ENCODE measurements at regions not wholly inside any gene's neighbourhood (a gene's known extent, or its start where the extent isn't known, plus 50 kb on each side); places are given as distances from the start of the nearest gene placed in this dataset.

DNA sequence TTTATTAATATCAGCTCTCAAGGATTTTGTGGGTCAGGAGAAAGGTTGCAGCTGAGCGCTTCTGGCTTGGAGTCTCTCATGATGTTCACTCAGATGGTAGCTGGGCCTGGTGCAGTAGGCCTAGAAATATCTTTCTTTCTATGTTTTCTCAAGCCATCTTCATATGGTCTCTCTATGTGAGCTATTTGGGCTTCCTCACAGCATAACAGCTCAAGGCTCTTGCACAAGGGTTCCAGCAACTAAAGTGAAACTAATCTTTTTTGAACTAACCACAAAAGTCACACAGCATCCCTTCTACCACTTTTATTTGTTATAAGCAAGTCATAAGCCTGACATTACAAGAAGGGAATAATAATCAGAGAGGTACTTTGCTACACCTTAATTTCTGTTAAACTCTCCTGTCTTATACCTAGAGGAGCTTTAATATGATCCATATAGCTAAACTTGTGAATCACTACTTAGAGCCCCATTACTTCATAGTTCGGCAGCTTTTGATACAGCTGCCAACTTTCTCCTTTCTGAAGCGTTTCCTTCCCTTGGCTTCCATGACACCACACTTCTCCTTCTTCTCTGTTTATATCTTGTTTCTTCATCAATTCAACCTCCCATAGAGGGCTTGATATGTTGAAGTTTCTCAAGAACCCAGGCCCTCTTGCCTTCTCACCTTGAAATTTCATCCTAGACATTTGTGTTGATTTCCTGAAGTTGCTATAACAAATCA, 720.2 kb downstream of the LTN1 start:
- H3K4me3 Mint-ChIP-seq (ENCODE audit: low read depth), result no peak overlapping the region
- H3K27me3 Mint-ChIP-seq (ENCODE audit: low read depth), result no peaks in the 10 kb centered on the region
- intact Hi-C loops (cut with micrococcal nuclease), result no loop called here
- DNase-seq (ENCODE audit: low spot score), result no peak
- H3K27ac Mint-ChIP-seq, result no peak overlapping the region
- no peaks in the 10 kb centered on the region for H3K4me1 Mint-ChIP-seq (ENCODE audit: low read depth)
- no peaks in the 10 kb centered on the region for H3K9me3 Mint-ChIP-seq
- no peaks in the 10 kb centered on the region for H3K36me3 Mint-ChIP-seq (ENCODE audit: low read depth)

DNA sequence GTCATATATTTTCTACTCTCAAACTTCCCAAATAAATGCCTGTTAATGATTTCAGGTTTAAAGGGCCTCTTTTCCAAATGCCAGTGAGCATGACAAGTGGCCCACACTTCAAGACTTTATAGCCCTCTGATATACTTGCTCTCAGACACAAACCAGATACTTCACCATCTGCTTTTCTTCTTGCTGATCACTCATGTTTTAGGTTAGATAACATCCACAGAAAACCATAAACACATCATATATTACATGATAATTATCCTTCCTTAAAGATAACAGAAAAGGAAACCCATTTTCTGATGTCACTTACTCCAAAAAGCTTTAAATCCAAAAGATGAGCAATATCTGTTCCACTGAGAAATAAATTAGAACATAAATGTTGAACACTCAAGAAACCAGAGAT, 723.5 kb downstream of the LTN1 start:
- no peaks in the 10 kb centered on the region for H3K9me3 Mint-ChIP-seq
- no peaks in the 10 kb centered on the region for H3K36me3 Mint-ChIP-seq (ENCODE audit: low read depth)
- H3K4me1 Mint-ChIP-seq (ENCODE audit: low read depth), result no peaks in the 10 kb centered on the region
- intact Hi-C loops (cut with micrococcal nuclease), result no loop called here
- no peak for DNase-seq (ENCODE audit: low spot score)
- H3K27me3 Mint-ChIP-seq (ENCODE audit: low read depth), result no peaks in the 10 kb centered on the region
- no peak overlapping the region for H3K4me3 Mint-ChIP-seq (ENCODE audit: low read depth)
- H3K27ac Mint-ChIP-seq, result no peak overlapping the region

DNA sequence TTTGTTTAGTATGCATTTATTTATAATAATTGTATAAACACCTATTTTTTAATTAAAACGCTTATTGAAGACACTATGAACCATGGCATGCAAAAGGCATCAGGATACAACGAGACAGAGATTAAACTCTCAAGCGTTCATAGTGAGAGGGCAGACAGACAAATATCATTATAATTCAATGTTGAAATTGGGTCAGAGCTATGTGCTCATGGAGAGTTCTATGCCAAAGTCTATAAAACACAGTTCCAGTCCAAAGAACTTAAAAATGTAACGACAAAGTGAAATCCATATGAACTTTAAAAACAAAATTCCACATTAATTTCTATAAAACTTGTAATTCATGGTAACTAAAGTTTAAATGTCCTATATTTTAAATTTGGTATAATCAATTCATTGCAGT, 724.0 kb downstream of the LTN1 start:
- intact Hi-C loops (cut with micrococcal nuclease), result no loop called here
- H3K9me3 Mint-ChIP-seq, result no peaks in the 10 kb centered on the region
- no peaks in the 10 kb centered on the region for H3K36me3 Mint-ChIP-seq (ENCODE audit: low read depth)
- DNase-seq (ENCODE audit: low spot score), result no peak
- H3K27ac Mint-ChIP-seq, result no peak overlapping the region
- H3K4me1 Mint-ChIP-seq (ENCODE audit: low read depth), result no peaks in the 10 kb centered on the region
- H3K27me3 Mint-ChIP-seq (ENCODE audit: low read depth), result no peaks in the 10 kb centered on the region
- H3K4me3 Mint-ChIP-seq (ENCODE audit: low read depth), result no peak overlapping the region

DNA sequence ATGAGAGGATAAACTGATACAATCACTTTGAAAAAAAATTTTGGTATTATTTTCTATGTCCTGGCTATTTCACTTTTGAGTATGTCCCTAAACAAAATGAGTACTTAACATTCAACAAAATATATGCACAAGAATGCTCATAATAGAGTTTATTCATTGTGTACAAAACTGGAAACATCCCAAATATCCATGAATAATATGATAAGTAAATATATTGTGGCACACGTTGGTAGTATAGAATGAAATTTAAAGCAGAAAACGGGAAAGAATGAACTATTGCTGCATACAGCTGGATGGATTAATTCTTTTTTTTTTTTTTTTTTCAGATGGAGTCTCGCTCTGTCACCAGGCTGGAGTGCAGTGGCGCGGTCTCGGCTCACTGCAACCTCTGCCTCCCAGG, 725.2 kb downstream of the LTN1 start:
- no peaks in the 10 kb centered on the region for H3K9me3 Mint-ChIP-seq
- no peaks in the 10 kb centered on the region for H3K27me3 Mint-ChIP-seq (ENCODE audit: low read depth)
- H3K27ac Mint-ChIP-seq, result no peak overlapping the region
- intact Hi-C loops (cut with micrococcal nuclease), result no loop called here
- no peaks in the 10 kb centered on the region for H3K36me3 Mint-ChIP-seq (ENCODE audit: low read depth)
- no peak for DNase-seq (ENCODE audit: low spot score)
- H3K4me3 Mint-ChIP-seq (ENCODE audit: low read depth), result no peak overlapping the region
- no peaks in the 10 kb centered on the region for H3K4me1 Mint-ChIP-seq (ENCODE audit: low read depth)

DNA sequence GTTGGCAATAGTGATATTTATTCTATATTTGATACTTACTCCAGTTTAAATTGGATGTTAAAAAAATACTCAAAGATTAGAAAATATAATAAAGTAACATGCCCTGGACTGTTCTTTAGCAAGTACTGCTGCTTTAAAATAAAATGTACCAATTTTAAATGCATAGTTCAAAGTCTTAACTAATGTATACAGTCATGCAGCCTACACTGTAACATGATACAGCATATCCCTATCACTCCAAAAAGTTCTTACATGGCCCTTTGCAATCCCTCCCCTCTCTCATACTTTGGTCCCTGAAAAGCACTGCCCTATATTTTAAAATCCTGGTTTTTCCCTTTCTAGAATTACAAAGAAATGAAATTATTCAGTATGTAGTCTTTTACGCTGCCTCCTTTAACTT, 726.6 kb downstream of the LTN1 start:
- H3K4me3 Mint-ChIP-seq (ENCODE audit: low read depth), result no peak overlapping the region
- no peaks in the 10 kb centered on the region for H3K9me3 Mint-ChIP-seq
- no peak for DNase-seq (ENCODE audit: low spot score)

DNA sequence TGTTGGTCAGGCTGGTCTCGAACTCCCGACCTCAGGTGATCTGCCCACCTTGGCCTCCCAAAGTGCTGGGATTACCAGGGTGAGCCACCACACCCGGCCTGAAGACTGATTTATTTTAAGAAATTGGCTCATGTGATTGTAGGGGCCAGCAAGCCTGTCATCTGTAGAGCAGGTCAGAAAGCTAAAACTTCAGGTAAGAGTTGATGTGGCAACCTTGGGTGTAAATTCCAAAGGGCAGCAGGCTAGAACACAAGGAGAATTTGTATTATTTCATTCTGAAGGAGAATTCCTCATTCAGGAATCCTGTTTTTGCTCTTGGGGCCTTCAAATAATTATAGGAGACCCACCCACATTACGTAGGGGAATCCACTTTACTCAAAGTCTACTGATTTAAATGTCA, 728.7 kb downstream of the LTN1 start:
- intact Hi-C loops (cut with micrococcal nuclease), result no loop called here
- no peaks in the 10 kb centered on the region for H3K27me3 Mint-ChIP-seq (ENCODE audit: low read depth)
- H3K36me3 Mint-ChIP-seq (ENCODE audit: low read depth), result no peaks in the 10 kb centered on the region
- no peak overlapping the region for H3K27ac Mint-ChIP-seq
- DNase-seq (ENCODE audit: low spot score), result no peak
- no peaks in the 10 kb centered on the region for H3K4me1 Mint-ChIP-seq (ENCODE audit: low read depth)
- H3K9me3 Mint-ChIP-seq, result no peaks in the 10 kb centered on the region
- H3K4me3 Mint-ChIP-seq (ENCODE audit: low read depth), result no peak overlapping the region

More for the DNA sequence above, 726.6 kb downstream of the LTN1 start:
- Mint-ChIP-seq H3K36me3 (ENCODE audit: low read depth) (no peaks in the 10 kb centered on the region), H3K27me3 (ENCODE audit: low read depth) (no peaks in the 10 kb centered on the region), H3K27ac (no peak overlapping the region), H3K4me1 (ENCODE audit: low read depth) (no peaks in the 10 kb centered on the region)
- intact Hi-C loops (cut with micrococcal nuclease), result no loop called here

DNA sequence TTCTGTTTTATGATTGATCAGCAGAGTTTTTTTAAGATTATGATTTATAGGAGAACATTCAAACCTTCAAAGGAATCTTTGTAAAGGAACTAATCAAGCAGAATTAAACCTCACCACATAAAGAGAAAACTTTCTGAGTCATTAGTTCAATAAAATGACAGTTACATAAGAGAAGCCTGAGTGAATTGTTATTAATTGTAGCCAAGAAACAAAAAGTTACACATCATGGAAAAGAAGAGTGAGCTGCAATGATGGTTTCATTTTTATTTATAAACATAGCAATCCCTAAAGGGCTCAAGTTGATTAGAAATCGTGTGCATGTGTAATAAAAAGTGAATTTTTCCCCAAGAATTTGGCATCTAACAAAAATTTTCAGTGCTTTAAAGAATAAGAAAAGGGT, 731.4 kb downstream of the LTN1 start:
- H3K9me3 Mint-ChIP-seq, result no peaks in the 10 kb centered on the region
- no peak overlapping the region for H3K27ac Mint-ChIP-seq
- no peaks in the 10 kb centered on the region for H3K4me1 Mint-ChIP-seq (ENCODE audit: low read depth)
- H3K27me3 Mint-ChIP-seq (ENCODE audit: low read depth), result no peaks in the 10 kb centered on the region
- no peak overlapping the region for H3K4me3 Mint-ChIP-seq (ENCODE audit: low read depth)
- intact Hi-C loops (cut with micrococcal nuclease), result no loop called here
- DNase-seq (ENCODE audit: low spot score), result no peak
- no peaks in the 10 kb centered on the region for H3K36me3 Mint-ChIP-seq (ENCODE audit: low read depth)

DNA sequence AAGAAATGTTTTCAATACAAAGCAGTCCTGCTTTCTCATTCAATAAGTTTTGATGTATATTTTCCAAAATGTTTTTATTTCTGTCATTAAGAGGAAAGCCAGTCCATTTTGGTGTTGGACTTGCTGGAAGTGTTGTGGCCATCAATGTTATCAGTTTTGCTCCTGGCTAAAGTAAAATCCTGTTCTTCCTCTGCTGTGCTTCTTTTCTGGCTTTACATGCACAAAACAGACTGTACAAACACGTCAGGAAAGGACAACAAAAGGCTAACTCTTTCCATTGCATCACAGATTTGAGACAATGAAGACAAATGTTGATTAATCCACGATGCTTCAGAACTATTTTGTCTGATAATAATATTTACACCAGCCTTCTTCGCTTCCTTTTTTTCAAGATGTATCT, 735.4 kb downstream of the LTN1 start:
- intact Hi-C loops (cut with micrococcal nuclease), result no loop called here
- H3K36me3 Mint-ChIP-seq (ENCODE audit: low read depth), result no peaks in the 10 kb centered on the region
- H3K27me3 Mint-ChIP-seq (ENCODE audit: low read depth), result no peaks in the 10 kb centered on the region
- H3K4me1 Mint-ChIP-seq (ENCODE audit: low read depth), result no peaks in the 10 kb centered on the region
- H3K4me3 Mint-ChIP-seq (ENCODE audit: low read depth), result no peak overlapping the region
- no peak overlapping the region for H3K27ac Mint-ChIP-seq
- H3K9me3 Mint-ChIP-seq, result no peaks in the 10 kb centered on the region
- no peak for DNase-seq (ENCODE audit: low spot score)

DNA sequence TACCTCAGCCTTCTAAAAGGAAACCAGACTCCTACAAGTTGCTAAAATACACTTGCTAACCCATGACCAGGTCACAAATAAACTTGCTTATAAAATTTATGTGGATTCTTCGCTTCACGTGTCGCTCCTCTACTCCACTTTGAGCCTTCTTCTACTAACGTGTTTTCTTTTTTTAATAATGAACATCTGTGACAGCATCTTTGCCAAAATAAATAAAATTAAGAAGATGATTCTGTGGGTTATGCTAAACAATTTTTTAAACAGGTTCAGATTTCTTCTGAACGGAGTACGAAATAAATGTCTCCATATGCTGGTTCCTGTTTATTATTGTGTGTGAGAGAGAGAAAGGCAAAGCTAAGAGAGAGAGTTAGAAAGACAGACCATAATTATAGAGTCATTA, 735.8 kb downstream of the LTN1 start:
- Mint-ChIP-seq H3K9me3 (no peaks in the 10 kb centered on the region), H3K4me3 (ENCODE audit: low read depth) (no peak overlapping the region), H3K27ac (no peak overlapping the region), H3K4me1 (ENCODE audit: low read depth) (no peaks in the 10 kb centered on the region), H3K36me3 (ENCODE audit: low read depth) (no peaks in the 10 kb centered on the region), H3K27me3 (ENCODE audit: low read depth) (no peaks in the 10 kb centered on the region)
- intact Hi-C loops (cut with micrococcal nuclease), result no loop called here
- DNase-seq (ENCODE audit: low spot score), result no peak

DNA sequence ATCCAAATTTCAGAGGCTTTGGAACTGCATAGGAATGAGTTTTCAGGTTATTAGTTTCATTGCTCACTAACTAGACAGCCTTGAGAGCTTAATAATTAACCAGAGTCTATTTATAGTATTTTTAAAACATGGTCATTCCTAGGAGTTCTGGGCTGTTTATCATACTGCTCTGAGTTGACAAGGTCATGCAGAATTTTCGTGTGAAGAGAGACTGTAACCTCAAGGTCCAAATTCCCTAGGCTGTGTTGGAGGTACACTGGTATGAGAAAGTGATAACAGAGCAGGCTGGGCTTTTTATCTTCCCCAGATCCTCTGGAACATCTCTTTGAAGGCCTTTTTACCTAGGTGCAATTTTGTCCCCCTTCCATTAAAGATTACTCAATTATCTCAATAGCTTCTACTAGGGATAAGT, 736.3 kb downstream of the LTN1 start:
- no peak for DNase-seq (ENCODE audit: low spot score)
- no peaks in the 10 kb centered on the region for H3K36me3 Mint-ChIP-seq (ENCODE audit: low read depth)
- no peaks in the 10 kb centered on the region for H3K27me3 Mint-ChIP-seq (ENCODE audit: low read depth)
- no peak overlapping the region for H3K27ac Mint-ChIP-seq
- H3K4me1 Mint-ChIP-seq (ENCODE audit: low read depth), result no peaks in the 10 kb centered on the region
- H3K4me3 Mint-ChIP-seq (ENCODE audit: low read depth), result no peak overlapping the region
- no peaks in the 10 kb centered on the region for H3K9me3 Mint-ChIP-seq
- intact Hi-C loops (cut with micrococcal nuclease), result no loop called here

DNA sequence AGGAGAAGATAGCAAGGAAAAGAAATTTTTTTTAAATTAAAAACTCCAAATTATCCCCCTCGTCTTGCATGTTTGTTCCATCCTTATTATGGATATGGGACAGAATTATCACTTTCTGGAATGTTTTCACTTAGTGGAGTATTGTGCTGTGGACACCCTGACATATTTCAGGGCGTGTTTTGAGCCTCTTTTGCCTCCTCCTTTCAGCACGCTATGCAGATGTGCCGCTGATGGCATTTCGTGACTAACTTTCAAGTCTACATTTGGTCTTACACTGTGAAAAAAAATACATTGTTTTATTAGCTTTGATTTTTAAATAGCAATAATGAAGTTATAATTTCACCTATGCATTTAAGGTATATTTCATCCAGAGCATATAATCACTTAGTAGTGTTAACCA, 738.7 kb downstream of the LTN1 start:
- no peaks in the 10 kb centered on the region for H3K9me3 Mint-ChIP-seq
- no peak overlapping the region for H3K4me3 Mint-ChIP-seq (ENCODE audit: low read depth)
- intact Hi-C loops (cut with micrococcal nuclease), result no loop called here
- DNase-seq (ENCODE audit: low spot score), result no peak
- no peaks in the 10 kb centered on the region for H3K4me1 Mint-ChIP-seq (ENCODE audit: low read depth)
- no peak overlapping the region for H3K27ac Mint-ChIP-seq
- no peaks in the 10 kb centered on the region for H3K36me3 Mint-ChIP-seq (ENCODE audit: low read depth)
- H3K27me3 Mint-ChIP-seq (ENCODE audit: low read depth), result no peaks in the 10 kb centered on the region

DNA sequence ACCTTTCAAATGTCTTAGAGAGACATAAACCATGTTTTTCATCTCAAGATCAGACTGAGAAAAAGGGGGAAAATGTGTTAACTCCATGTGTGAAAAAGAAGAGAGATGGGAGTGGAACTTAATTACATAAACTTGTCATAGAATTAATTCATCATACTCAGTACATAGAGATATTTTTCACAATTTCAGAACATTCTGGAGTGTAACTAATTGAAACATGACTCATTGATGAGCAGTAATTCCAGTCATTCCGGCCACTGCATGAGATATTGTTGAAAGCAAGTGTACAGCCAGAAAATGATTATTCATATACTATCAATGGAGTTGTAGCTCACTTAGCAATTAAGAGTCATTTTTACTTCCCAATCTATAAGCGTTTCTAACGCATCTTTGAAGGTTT, 739.3 kb downstream of the LTN1 start:
- DNase-seq (ENCODE audit: low spot score), result no peak
- H3K27ac Mint-ChIP-seq, result no peak overlapping the region
- H3K4me1 Mint-ChIP-seq (ENCODE audit: low read depth), result no peaks in the 10 kb centered on the region
- no peak overlapping the region for H3K4me3 Mint-ChIP-seq (ENCODE audit: low read depth)
- no peaks in the 10 kb centered on the region for H3K27me3 Mint-ChIP-seq (ENCODE audit: low read depth)
- H3K9me3 Mint-ChIP-seq, result no peaks in the 10 kb centered on the region
- intact Hi-C loops (cut with micrococcal nuclease), result no loop called here
- H3K36me3 Mint-ChIP-seq (ENCODE audit: low read depth), result no peaks in the 10 kb centered on the region

DNA sequence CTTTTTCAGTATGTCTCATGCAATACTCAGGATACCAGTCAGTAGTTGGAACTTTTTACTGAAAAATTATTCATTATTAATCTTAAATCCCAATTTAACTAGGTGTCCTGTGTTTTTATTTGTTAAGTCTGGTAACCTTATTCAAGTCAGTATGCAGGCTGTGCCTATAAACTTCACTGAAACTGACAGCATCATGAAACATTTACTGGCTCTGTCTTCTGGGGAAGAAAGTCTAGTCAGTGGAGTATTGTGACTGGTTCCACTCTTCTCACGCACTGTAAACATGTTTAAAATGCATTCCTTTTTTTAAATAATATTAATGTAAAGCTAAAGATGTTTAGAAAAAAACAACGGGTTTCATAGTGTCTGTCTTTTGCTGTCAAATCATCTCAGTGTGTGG, 739.7 kb downstream of the LTN1 start:
- Mint-ChIP-seq H3K27ac (no peak overlapping the region), H3K4me1 (ENCODE audit: low read depth) (no peaks in the 10 kb centered on the region), H3K9me3 (no peaks in the 10 kb centered on the region), H3K27me3 (ENCODE audit: low read depth) (no peaks in the 10 kb centered on the region), H3K36me3 (ENCODE audit: low read depth) (no peaks in the 10 kb centered on the region), H3K4me3 (ENCODE audit: low read depth) (no peak overlapping the region)
- intact Hi-C loops (cut with micrococcal nuclease), result no loop called here
- no peak for DNase-seq (ENCODE audit: low spot score)

DNA sequence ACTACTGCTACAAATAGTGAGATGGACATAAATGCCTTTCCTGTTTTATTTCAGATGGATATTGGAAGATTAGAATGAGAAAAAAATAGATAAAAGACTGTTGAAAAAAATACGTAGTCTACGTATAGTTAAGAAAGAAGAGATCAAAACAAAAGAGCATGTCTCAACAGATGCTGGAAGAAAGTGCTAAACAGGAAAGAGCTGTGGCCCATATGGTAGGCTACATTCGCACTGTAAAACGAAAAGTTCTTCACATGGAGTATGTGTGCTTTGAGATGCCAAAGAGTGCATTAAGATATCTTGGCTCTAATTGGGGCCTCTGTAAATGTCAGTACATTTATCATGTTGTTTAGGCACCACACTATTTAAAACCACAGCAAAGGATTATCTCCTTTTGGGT, 741.7 kb downstream of the LTN1 start:
- H3K4me3 Mint-ChIP-seq (ENCODE audit: low read depth), result no peak overlapping the region
- H3K4me1 Mint-ChIP-seq (ENCODE audit: low read depth), result no peaks in the 10 kb centered on the region
- H3K9me3 Mint-ChIP-seq, result no peaks in the 10 kb centered on the region
- no peak for DNase-seq (ENCODE audit: low spot score)
- H3K36me3 Mint-ChIP-seq (ENCODE audit: low read depth), result no peaks in the 10 kb centered on the region
- H3K27me3 Mint-ChIP-seq (ENCODE audit: low read depth), result no peaks in the 10 kb centered on the region
- H3K27ac Mint-ChIP-seq, result no peak overlapping the region
- intact Hi-C loops (cut with micrococcal nuclease), result no loop called here
